Mammary epithelial cell (primary cell): ENCODE measurements at regions not wholly inside any gene's neighbourhood (a gene's known extent, or its start where the extent isn't known, plus 50 kb on each side); places are given as distances from the start of the nearest gene placed in this dataset.

ENCODE experiments used
- CTCF ChIP-seq, 2 donors: IDR thresholded peaks in 1 of 2; conservative IDR thresholded peaks in 1 of 2; 2 replicates each; pipeline ENCODE4 v1.5.1; 2011 to 2012; ENCODE audit warnings: inconsistent platforms in 2 of 2, low read length in 2 of 2, mild to moderate bottlenecking in 2 of 2, control low read depth in 1 of 2, low read depth in 1 of 2; ENCODE audit not compliant: insufficient read depth in 1 of 2; ENCODE audit errors: extremely low read depth in 1 of 2
- EZH2 ChIP-seq: IDR thresholded peaks from 2 replicates; pipeline ENCODE4 v1.6.1; 2012; ENCODE audit warnings: low read length, inconsistent platforms, borderline replicate concordance

GRCh38 chr11:89625171-89625570 is 84.9 kb upstream of the TRIM77 start:
- TF ChIP-seq CTCF (conservative IDR thresholded peaks at IDR 0.05 in 1 of 2, IDR thresholded peaks at IDR 0.05 in 1 of 2; ENCODE audit: extremely low read depth in 1 of 2, insufficient read depth in 1 of 2, low read depth in 1 of 2, low read length in 2 of 2) (no peak), EZH2 (no peak)
